ENCODE measurements at regions not wholly inside any gene's neighbourhood (a gene's known extent, or its start where the extent isn't known, plus 50 kb on each side); places are given as distances from the start of the nearest gene placed in this dataset.

- Histone ChIP-seq H3K36me3 (ENCODE audit: low read depth) (no peaks in the 10 kb centered on the region), H3K4me1 (ENCODE audit: insufficient read depth, poor library complexity, severe bottlenecking) (no peaks in the 10 kb centered on the region), H3K4me3 (ENCODE audit: severe bottlenecking) (no peak overlapping the region), H3K27ac (ENCODE audit: poor library complexity, severe bottlenecking) (no peak overlapping the region), H3K9me3 (ENCODE audit: severe bottlenecking) (no peaks in the 10 kb centered on the region), H3K27me3 (ENCODE audit: insufficient read depth, poor library complexity, severe bottlenecking) (no peaks in the 10 kb centered on the region)
- peak; percentile 27; the same call in 1 of the 3 replicates for ATAC-seq (ENCODE audit: low read depth)
- no peak for TF ChIP-seq CTCF (IDR thresholded peaks at IDR 0.05; ENCODE audit: poor library complexity, severe bottlenecking)
- no peak for DNase-seq (ENCODE audit: low spot score)
These were observed 55.7 kb upstream of the PHACTR2 start for GRCh38 chr6:143621876-143622605.

- no peak overlapping the region for H3K27ac ChIP-seq (ENCODE audit: poor library complexity, severe bottlenecking)
- H3K9me3 ChIP-seq (ENCODE audit: severe bottlenecking) = no peaks in the 10 kb centered on the region
- no peak for ATAC-seq (ENCODE audit: low read depth)
- no peak for DNase-seq (ENCODE audit: low spot score)
- H3K4me3 ChIP-seq (ENCODE audit: severe bottlenecking) = no peak overlapping the region
- H3K27me3 ChIP-seq (ENCODE audit: insufficient read depth, poor library complexity, severe bottlenecking) = no peaks in the 10 kb centered on the region
- H3K4me1 ChIP-seq (ENCODE audit: insufficient read depth, poor library complexity, severe bottlenecking) = no peaks in the 10 kb centered on the region
- no peaks in the 10 kb centered on the region for H3K36me3 ChIP-seq (ENCODE audit: low read depth)
- no peak for TF ChIP-seq CTCF (IDR thresholded peaks at IDR 0.05; ENCODE audit: poor library complexity, severe bottlenecking)
These were observed 56.4 kb upstream of the PHACTR2 start for GRCh38 chr6:143621159-143621873.

DNA sequence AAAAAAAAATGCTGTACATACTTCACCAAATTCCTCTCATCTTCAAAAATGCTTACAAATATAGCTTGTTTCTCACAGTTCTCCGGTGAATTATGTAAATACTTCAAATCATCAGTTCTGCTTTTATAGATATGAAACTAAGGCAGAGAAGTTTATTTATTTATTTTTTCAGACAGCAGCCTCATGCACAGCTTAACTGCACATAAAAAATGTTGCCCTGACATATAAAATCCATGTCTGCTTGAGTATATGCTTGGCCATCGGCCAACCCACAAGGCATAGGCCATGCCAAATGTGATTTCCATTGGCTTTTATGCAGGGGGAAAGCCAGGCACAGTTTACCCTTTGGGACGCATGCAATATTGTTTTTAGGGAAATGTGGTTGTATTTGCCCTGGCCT is 57.3 kb upstream of the PHACTR2 start:
- Histone ChIP-seq H3K4me3 (ENCODE audit: severe bottlenecking) (no peak overlapping the region), H3K9me3 (ENCODE audit: severe bottlenecking) (no peaks in the 10 kb centered on the region), H3K27me3 (ENCODE audit: insufficient read depth, poor library complexity, severe bottlenecking) (no peaks in the 10 kb centered on the region), H3K36me3 (ENCODE audit: low read depth) (no peaks in the 10 kb centered on the region), H3K4me1 (ENCODE audit: insufficient read depth, poor library complexity, severe bottlenecking) (no peaks in the 10 kb centered on the region), H3K27ac (ENCODE audit: poor library complexity, severe bottlenecking) (no peak overlapping the region)
- TF ChIP-seq CTCF (IDR thresholded peaks at IDR 0.05; ENCODE audit: poor library complexity, severe bottlenecking) = no peak
- ATAC-seq (ENCODE audit: low read depth) (no peak), DNase-seq (ENCODE audit: low spot score) (no peak)

- DNase-seq (ENCODE audit: low spot score) (no peak), ATAC-seq (ENCODE audit: low read depth) (no peak)
- Histone ChIP-seq H3K36me3 (ENCODE audit: low read depth) (no peaks in the 10 kb centered on the region), H3K4me3 (ENCODE audit: severe bottlenecking) (no peak overlapping the region), H3K4me1 (ENCODE audit: insufficient read depth, poor library complexity, severe bottlenecking) (no peaks in the 10 kb centered on the region), H3K27ac (ENCODE audit: poor library complexity, severe bottlenecking) (no peak overlapping the region), H3K27me3 (ENCODE audit: insufficient read depth, poor library complexity, severe bottlenecking) (no peaks in the 10 kb centered on the region), H3K9me3 (ENCODE audit: severe bottlenecking) (no peaks in the 10 kb centered on the region)
- TF ChIP-seq CTCF (IDR thresholded peaks at IDR 0.05; ENCODE audit: poor library complexity, severe bottlenecking) = no peak
These were observed 57.9 kb upstream of the PHACTR2 start for GRCh38 chr6:143619824-143620401.
